AG04449 (cell line): ENCODE measurements at regions not wholly inside any gene's neighbourhood (a gene's known extent, or its start where the extent isn't known, plus 50 kb on each side); places are given as distances from the start of the nearest gene placed in this dataset.

Experiments used
- CTCF ChIA-PET: fragments of 350-600 bp; formaldehyde crosslinking; extraction: SDS; loops from one replicate; lab custom pipeline; 2021; ENCODE audit warnings: antibody characterized with exemption; lab: Yijun Ruan, JAX
- POLR2A ChIA-PET: fragments of 400-600, 350-600 bp; formaldehyde crosslinking; extraction: SDS; loops from one replicate; lab custom pipeline; 2020; ENCODE audit warnings: antibody characterized with exemption, inconsistent platforms; lab: Yijun Ruan, JAX
- DNase-seq: peaks from one replicate; pipeline ENCODE4 v3.0.0-alpha.2; 2010; ENCODE audit warnings: low read depth, low spot score
- H3K4me3 ChIP-seq: 2 replicates; pipeline ENCODE4 v1.5.1; 2011; ENCODE audit warnings: low read depth, mild to moderate bottlenecking, control low read depth, low read length
- CTCF ChIP-seq: IDR thresholded peaks from one replicate; pipeline ENCODE4 v1.5.1; 2011; ENCODE audit warnings: mild to moderate bottlenecking, moderate library complexity, low read length, control low read depth, inconsistent platforms; ENCODE audit not compliant: insufficient read depth; ENCODE audit errors: missing control alignments

GRCh38 chr15:81573098-81573746 lies 199.2 kb upstream of the TMC3 start:
- CTCF ChIA-PET = no interaction called here
- POLR2A ChIA-PET = no interaction called here
- no peak for DNase-seq

GRCh38 chr15:81572190-81572589 lies 198.2 kb upstream of the TMC3 start:
- TF ChIP-seq CTCF = no peak
- CTCF ChIA-PET = no interaction called here
- no peak for DNase-seq
- no peak overlapping the region for H3K4me3 ChIP-seq
- POLR2A ChIA-PET = no interaction called here

More at GRCh38 chr15:81573098-81573746, 199.2 kb upstream of the TMC3 start:
- no peak for TF ChIP-seq CTCF
- H3K4me3 ChIP-seq = no peak overlapping the region

- TF ChIP-seq CTCF = no peak
- POLR2A ChIA-PET = no interaction called here
- no peak overlapping the region for H3K4me3 ChIP-seq
- CTCF ChIA-PET = no interaction called here
- no peak for DNase-seq
Observed at GRCh38 chr15:81569286-81570080, 195.5 kb upstream of the TMC3 start.

- no peak overlapping the region for H3K4me3 ChIP-seq
- TF ChIP-seq CTCF = no peak
- no peak for DNase-seq
- CTCF ChIA-PET = no interaction called here
- POLR2A ChIA-PET = no interaction called here
Observed at GRCh38 chr15:81567924-81568323, 193.9 kb upstream of the TMC3 start.

- no peak for DNase-seq
- ChIA-PET CTCF (interaction anchor here (0.7 to 1.4 kb wide), 2 partner anchors 17 to 377 kb away, joined by 3 read pairs; no protein-coding TSS in a partner anchor), POLR2A (no interaction called here)
- no peak overlapping the region for H3K4me3 ChIP-seq
- TF ChIP-seq CTCF = no peak
Observed at GRCh38 chr15:81562986-81563385, 189.0 kb upstream of the TMC3 start.

- no peak for TF ChIP-seq CTCF
Observed at GRCh38 chr15:81560405-81560804, 186.4 kb upstream of the TMC3 start.

More at GRCh38 chr15:81560405-81560804, 186.4 kb upstream of the TMC3 start:
- ChIA-PET CTCF (no interaction called here), POLR2A (no interaction called here)
- no peak overlapping the region for H3K4me3 ChIP-seq
- no peak for DNase-seq
